SU-DHL-6 (cell line): ENCODE measurements at regions not wholly inside any gene's neighbourhood (a gene's known extent, or its start where the extent isn't known, plus 50 kb on each side); places are given as distances from the start of the nearest gene placed in this dataset.

ENCODE experiments used
- CTCF ChIP-seq: fragments of 200-600 bp; sonication (generic); IDR thresholded peaks from one replicate; pipeline ENCODE4 v1.5.1; 2017; ENCODE audit warnings: antibody characterized with exemption, mild to moderate bottlenecking, low read length, moderate library complexity; ENCODE audit not compliant: insufficient read depth, poor library complexity, severe bottlenecking
- EZH2phosphoT487 ChIP-seq: fragments of 200-600 bp; sonication (generic), shearing (Covaris generic); conservative IDR thresholded peaks from 2 replicates; pipeline ENCODE4 v1.6.1; 2018; ENCODE audit warnings: mild to moderate bottlenecking, antibody characterized with exemption, low read length, moderate library complexity, mixed read lengths

GRCh38 chr2:145905371-145905770, 1385.5 kb upstream of the ZEB2 start:
- no peak for TF ChIP-seq CTCF
- TF ChIP-seq EZH2phosphoT487, result no peak
